AG09309 (cell line): ENCODE measurements at regions not wholly inside any gene's neighbourhood (a gene's known extent, or its start where the extent isn't known, plus 50 kb on each side); places are given as distances from the start of the nearest gene placed in this dataset.

Source experiments
- DNase-seq: peaks from one replicate; pipeline ENCODE4 v3.0.0-alpha.2; 2010; ENCODE audit warnings: low read depth
- H3K4me3 ChIP-seq: 2 replicates; pipeline ENCODE4 v1.5.1; 2011; ENCODE audit warnings: mild to moderate bottlenecking, low read depth, low read length, moderate library complexity; ENCODE audit not compliant: control insufficient read depth
- CTCF ChIP-seq: IDR thresholded peaks from 2 replicates; pipeline ENCODE4 v1.5.1; 2011; ENCODE audit warnings: mild to moderate bottlenecking, low read depth, low read length, inconsistent platforms; ENCODE audit not compliant: insufficient read depth, control insufficient read depth; ENCODE audit errors: missing control alignments

GRCh38 chr13:38473305-38473704, 123.7 kb downstream of the UFM1 start:
- H3K4me3 ChIP-seq, result no peak overlapping the region
- no peak for TF ChIP-seq CTCF
- no peak for DNase-seq

- no peak for DNase-seq
- H3K4me3 ChIP-seq, result no peak overlapping the region
- TF ChIP-seq CTCF, result no peak
Measured at GRCh38 chr13:38477676-38478075, 128.0 kb downstream of the UFM1 start.

GRCh38 chr13:38483623-38484022, 134.0 kb downstream of the UFM1 start:
- no peak overlapping the region for H3K4me3 ChIP-seq
- no peak for TF ChIP-seq CTCF
- no peak for DNase-seq

- H3K4me3 ChIP-seq, result no peak overlapping the region
- no peak for DNase-seq
- no peak for TF ChIP-seq CTCF
Measured at GRCh38 chr13:38490657-38491056, 141.0 kb downstream of the UFM1 start.

GRCh38 chr13:38494445-38494844, 144.8 kb downstream of the UFM1 start:
- no peak for TF ChIP-seq CTCF
- H3K4me3 ChIP-seq, result no peak overlapping the region
- DNase-seq, result no peak

GRCh38 chr13:38496917-38497316, 147.3 kb downstream of the UFM1 start:
- no peak for TF ChIP-seq CTCF
- no peak for DNase-seq
- no peak overlapping the region for H3K4me3 ChIP-seq

GRCh38 chr13:38498271-38498670, 148.6 kb downstream of the UFM1 start:
- DNase-seq, result no peak
- no peak overlapping the region for H3K4me3 ChIP-seq
- no peak for TF ChIP-seq CTCF
